Activated T-helper 17 cell treated with anti-CD3 and anti-CD28 coated beads, Interleukin-2, amount 50 U/mL, for 72 hours (primary cell): ENCODE measurements at regions not wholly inside any gene's neighbourhood (a gene's known extent, or its start where the extent isn't known, plus 50 kb on each side); places are given as distances from the start of the nearest gene placed in this dataset.

ENCODE experiments used
- ATAC-seq: fragments of 150-1000 bp; cut with Tn5 transposase; replicated peaks from 2 replicates; pipeline ENCODE4 v1.10.0; 2021; ENCODE audit warnings: mild to moderate bottlenecking, moderate library complexity
- H3K27ac Mint-ChIP-seq: one replicate; pipeline ENCODE4 v1.8.0; 2022; ENCODE audit warnings: mixed read lengths
- H3K27me3 Mint-ChIP-seq: one replicate; pipeline ENCODE4 v1.8.0; 2022; ENCODE audit warnings: mixed read lengths
- H3K36me3 Mint-ChIP-seq: one replicate; pipeline ENCODE4 v1.8.0; 2022; ENCODE audit warnings: low read depth, mild to moderate bottlenecking, mixed read lengths
- H3K4me1 Mint-ChIP-seq: one replicate; pipeline ENCODE4 v1.8.0; 2022; ENCODE audit warnings: mixed read lengths
- H3K4me3 Mint-ChIP-seq: one replicate; pipeline ENCODE4 v1.8.0; 2022; ENCODE audit warnings: mild to moderate bottlenecking, mixed read lengths
- H3K9me3 Mint-ChIP-seq: one replicate; pipeline ENCODE4 v1.8.0; 2022; ENCODE audit warnings: mixed read lengths

- Mint-ChIP-seq H3K4me1 (no peaks in the 10 kb centered on the region), H3K36me3 (no peaks in the 10 kb centered on the region), H3K27me3 (peaks cover 7% of the 10 kb centered on the region), H3K4me3 (no peak overlapping the region), H3K27ac (no peak overlapping the region), H3K9me3 (peaks cover 14% of the 10 kb centered on the region)
- ATAC-seq, result no peak
Measured at GRCh38 chr17:71392715-71393567, 727.9 kb upstream of the SOX9 start.

GRCh38 chr17:71395901-71396300 lies 724.9 kb upstream of the SOX9 start:
- H3K36me3 Mint-ChIP-seq, result no peaks in the 10 kb centered on the region
- H3K9me3 Mint-ChIP-seq, result no peaks in the 10 kb centered on the region
- no peaks in the 10 kb centered on the region for H3K4me1 Mint-ChIP-seq
- no peak overlapping the region for H3K27ac Mint-ChIP-seq
- no peak for ATAC-seq
- H3K4me3 Mint-ChIP-seq, result no peak overlapping the region
- H3K27me3 Mint-ChIP-seq, result no peaks in the 10 kb centered on the region

GRCh38 chr17:71396711-71397110 lies 724.1 kb upstream of the SOX9 start:
- H3K36me3 Mint-ChIP-seq, result no peaks in the 10 kb centered on the region
- no peak for ATAC-seq
- H3K9me3 Mint-ChIP-seq, result no peaks in the 10 kb centered on the region

GRCh38 chr17:71398025-71398424 lies 722.8 kb upstream of the SOX9 start:
- Mint-ChIP-seq H3K4me3 (no peak overlapping the region), H3K27me3 (no peaks in the 10 kb centered on the region), H3K27ac (no peak overlapping the region), H3K9me3 (no peaks in the 10 kb centered on the region), H3K36me3 (no peaks in the 10 kb centered on the region), H3K4me1 (no peaks in the 10 kb centered on the region)
- ATAC-seq, result no peak

More at GRCh38 chr17:71396711-71397110, 724.1 kb upstream of the SOX9 start:
- H3K4me3 Mint-ChIP-seq, result no peak overlapping the region
- H3K27me3 Mint-ChIP-seq, result no peaks in the 10 kb centered on the region
- no peaks in the 10 kb centered on the region for H3K4me1 Mint-ChIP-seq
- H3K27ac Mint-ChIP-seq, result no peak overlapping the region

- H3K27me3 Mint-ChIP-seq, result no peaks in the 10 kb centered on the region
- no peak overlapping the region for H3K27ac Mint-ChIP-seq
- no peaks in the 10 kb centered on the region for H3K9me3 Mint-ChIP-seq
- no peak overlapping the region for H3K4me3 Mint-ChIP-seq
- ATAC-seq, result no peak
- H3K36me3 Mint-ChIP-seq, result no peaks in the 10 kb centered on the region
- no peaks in the 10 kb centered on the region for H3K4me1 Mint-ChIP-seq
Measured at GRCh38 chr17:71398800-71399219, 722.0 kb upstream of the SOX9 start.

- no peak overlapping the region for H3K4me3 Mint-ChIP-seq
- no peaks in the 10 kb centered on the region for H3K9me3 Mint-ChIP-seq
- ATAC-seq, result no peak
- H3K4me1 Mint-ChIP-seq, result no peaks in the 10 kb centered on the region
- H3K27me3 Mint-ChIP-seq, result no peaks in the 10 kb centered on the region
- no peak overlapping the region for H3K27ac Mint-ChIP-seq
- no peaks in the 10 kb centered on the region for H3K36me3 Mint-ChIP-seq
Measured at GRCh38 chr17:71399221-71399620, 721.6 kb upstream of the SOX9 start.

GRCh38 chr17:71399649-71400048 lies 721.2 kb upstream of the SOX9 start:
- no peak for ATAC-seq
- no peak overlapping the region for H3K4me3 Mint-ChIP-seq
- no peaks in the 10 kb centered on the region for H3K27me3 Mint-ChIP-seq
- H3K9me3 Mint-ChIP-seq, result no peaks in the 10 kb centered on the region
- H3K36me3 Mint-ChIP-seq, result no peaks in the 10 kb centered on the region
- no peak overlapping the region for H3K27ac Mint-ChIP-seq
- no peaks in the 10 kb centered on the region for H3K4me1 Mint-ChIP-seq

GRCh38 chr17:71402007-71402406 lies 718.8 kb upstream of the SOX9 start:
- Mint-ChIP-seq H3K27me3 (no peaks in the 10 kb centered on the region), H3K27ac (no peak overlapping the region), H3K9me3 (no peaks in the 10 kb centered on the region), H3K36me3 (no peaks in the 10 kb centered on the region), H3K4me1 (no peaks in the 10 kb centered on the region), H3K4me3 (no peak overlapping the region)
- ATAC-seq, result no peak

- no peak overlapping the region for H3K4me3 Mint-ChIP-seq
- H3K27me3 Mint-ChIP-seq, result no peaks in the 10 kb centered on the region
- no peaks in the 10 kb centered on the region for H3K4me1 Mint-ChIP-seq
- no peaks in the 10 kb centered on the region for H3K9me3 Mint-ChIP-seq
- no peaks in the 10 kb centered on the region for H3K36me3 Mint-ChIP-seq
- no peak overlapping the region for H3K27ac Mint-ChIP-seq
- ATAC-seq, result no peak
Measured at GRCh38 chr17:71402661-71403141, 718.1 kb upstream of the SOX9 start.

GRCh38 chr17:71405101-71405500 lies 715.7 kb upstream of the SOX9 start:
- no peak overlapping the region for H3K27ac Mint-ChIP-seq

GRCh38 chr17:71407981-71408380 lies 712.8 kb upstream of the SOX9 start:
- H3K4me1 Mint-ChIP-seq, result no peaks in the 10 kb centered on the region
- no peak overlapping the region for H3K4me3 Mint-ChIP-seq
- ATAC-seq, result no peak
- no peaks in the 10 kb centered on the region for H3K27me3 Mint-ChIP-seq
- no peaks in the 10 kb centered on the region for H3K9me3 Mint-ChIP-seq
- no peak overlapping the region for H3K27ac Mint-ChIP-seq
- H3K36me3 Mint-ChIP-seq, result no peaks in the 10 kb centered on the region

More at GRCh38 chr17:71405101-71405500, 715.7 kb upstream of the SOX9 start:
- no peak overlapping the region for H3K4me3 Mint-ChIP-seq
- ATAC-seq, result no peak
- H3K9me3 Mint-ChIP-seq, result no peaks in the 10 kb centered on the region
- no peaks in the 10 kb centered on the region for H3K4me1 Mint-ChIP-seq
- no peaks in the 10 kb centered on the region for H3K27me3 Mint-ChIP-seq
- H3K36me3 Mint-ChIP-seq, result no peaks in the 10 kb centered on the region

- H3K4me1 Mint-ChIP-seq, result no peaks in the 10 kb centered on the region
- H3K36me3 Mint-ChIP-seq, result no peaks in the 10 kb centered on the region
- no peak for ATAC-seq
- no peak overlapping the region for H3K27ac Mint-ChIP-seq
- no peak overlapping the region for H3K4me3 Mint-ChIP-seq
- no peaks in the 10 kb centered on the region for H3K27me3 Mint-ChIP-seq
- H3K9me3 Mint-ChIP-seq, result no peaks in the 10 kb centered on the region
Measured at GRCh38 chr17:71409137-71409536, 711.7 kb upstream of the SOX9 start.

- Mint-ChIP-seq H3K4me1 (no peaks in the 10 kb centered on the region), H3K9me3 (peaks cover 5% of the 10 kb centered on the region), H3K27me3 (no peaks in the 10 kb centered on the region), H3K27ac (no peak overlapping the region), H3K36me3 (no peaks in the 10 kb centered on the region), H3K4me3 (no peak overlapping the region)
- ATAC-seq, result no peak
Measured at GRCh38 chr17:71409712-71410111, 711.1 kb upstream of the SOX9 start.

- H3K4me1 Mint-ChIP-seq, result no peaks in the 10 kb centered on the region
- no peak for ATAC-seq
- peaks cover 3% of the 10 kb centered on the region for H3K27me3 Mint-ChIP-seq
- peaks cover 5% of the 10 kb centered on the region for H3K9me3 Mint-ChIP-seq
- H3K36me3 Mint-ChIP-seq, result no peaks in the 10 kb centered on the region
- no peak overlapping the region for H3K4me3 Mint-ChIP-seq
- no peak overlapping the region for H3K27ac Mint-ChIP-seq
Measured at GRCh38 chr17:71412803-71413202, 708.0 kb upstream of the SOX9 start.

GRCh38 chr17:71413935-71414334 lies 706.9 kb upstream of the SOX9 start:
- peaks cover 5% of the 10 kb centered on the region for H3K9me3 Mint-ChIP-seq
- ATAC-seq, result no peak
- H3K4me1 Mint-ChIP-seq, result no peaks in the 10 kb centered on the region
- peaks cover 3% of the 10 kb centered on the region for H3K27me3 Mint-ChIP-seq
- H3K27ac Mint-ChIP-seq, result no peak overlapping the region
- H3K4me3 Mint-ChIP-seq, result no peak overlapping the region
- no peaks in the 10 kb centered on the region for H3K36me3 Mint-ChIP-seq
